Jurkat, Clone E6-1 (cell line): ENCODE measurements at regions not wholly inside any gene's neighbourhood (a gene's known extent, or its start where the extent isn't known, plus 50 kb on each side); places are given as distances from the start of the nearest gene placed in this dataset.
"Not testable (repeated sequence)": the region's sequence is repeated elsewhere in the genome, so short reads cannot be mapped to it uniquely, and the experiment has no call there.

Experiments
- DNase-seq: peaks from one replicate; pipeline ENCODE4 v3.0.0-alpha.2; 2011; ENCODE audit warnings: low read depth, low spot score
- H3K4me3 ChIP-seq: 2 replicates; pipeline ENCODE4 v1.5.1; 2011; ENCODE audit warnings: mild to moderate bottlenecking, low read length, control low read depth, moderate library complexity

GRCh38 chr7:149714081-149714909, 59.1 kb downstream of the ZNF467 start:
- peak overlapping the region; percentile 52 for H3K4me3 ChIP-seq
- DNase-seq: peak; percentile 83

GRCh38 chr7:149713731-149714068, 59.7 kb downstream of the ZNF467 start:
- H3K4me3 ChIP-seq: no peak overlapping the region
- no peak for DNase-seq

- DNase-seq: no peak
- H3K4me3 ChIP-seq: no peak overlapping the region
Measured at GRCh38 chr7:149713061-149713730, 60.2 kb downstream of the ZNF467 start.

GRCh38 chr7:149708026-149708425, 65.4 kb downstream of the ZNF467 start:
- no peak overlapping the region for H3K4me3 ChIP-seq
- DNase-seq: no peak

GRCh38 chr7:149707448-149707886, 65.9 kb downstream of the ZNF467 start:
- H3K4me3 ChIP-seq: no peak overlapping the region
- DNase-seq: no peak

- H3K4me3 ChIP-seq: no peak overlapping the region
- DNase-seq: no peak
Measured at GRCh38 chr7:149706398-149706797, 67.0 kb downstream of the ZNF467 start.

- no peak overlapping the region for H3K4me3 ChIP-seq
Measured at GRCh38 chr7:149704507-149704906, 68.9 kb downstream of the ZNF467 start.

GRCh38 chr7:149703044-149703650, 70.2 kb downstream of the ZNF467 start:
- DNase-seq: no peak
- H3K4me3 ChIP-seq: no peak overlapping the region

More at GRCh38 chr7:149704507-149704906, 68.9 kb downstream of the ZNF467 start:
- DNase-seq: no peak

- no peak for DNase-seq
- H3K4me3 ChIP-seq: no peak overlapping the region
Measured at GRCh38 chr7:149701495-149702240, 71.7 kb downstream of the ZNF467 start.

GRCh38 chr7:149697767-149698166, 75.6 kb downstream of the ZNF467 start:
- DNase-seq, H3K4me3 ChIP-seq: not testable (repeated sequence)

- H3K4me3 ChIP-seq: no peak overlapping the region
- DNase-seq: no peak
Measured at GRCh38 chr7:149696280-149696679, 77.1 kb downstream of the ZNF467 start.

- DNase-seq: no peak
- H3K4me3 ChIP-seq: no peak overlapping the region
Measured at GRCh38 chr7:149692557-149692982, 80.8 kb downstream of the ZNF467 start.

GRCh38 chr7:149692056-149692455, 81.3 kb downstream of the ZNF467 start:
- DNase-seq: no peak
- H3K4me3 ChIP-seq: no peak overlapping the region

- DNase-seq: no peak
- no peak overlapping the region for H3K4me3 ChIP-seq
Measured at GRCh38 chr7:149690688-149691446, 82.5 kb downstream of the ZNF467 start.

- H3K4me3 ChIP-seq: no peak overlapping the region
- no peak for DNase-seq
Measured at GRCh38 chr7:149689291-149689721, 84.1 kb downstream of the ZNF467 start.

GRCh38 chr7:149688836-149689235, 84.6 kb downstream of the ZNF467 start:
- no peak for DNase-seq

GRCh38 chr7:149687820-149688219, 85.6 kb downstream of the ZNF467 start:
- H3K4me3 ChIP-seq, DNase-seq: not testable (repeated sequence)

More at GRCh38 chr7:149688836-149689235, 84.6 kb downstream of the ZNF467 start:
- H3K4me3 ChIP-seq: no peak overlapping the region

- DNase-seq: no peak
- no peak overlapping the region for H3K4me3 ChIP-seq
Measured at GRCh38 chr7:149686449-149686848, 86.9 kb downstream of the ZNF467 start.

- H3K4me3 ChIP-seq: no peak overlapping the region
- no peak for DNase-seq
Measured at GRCh38 chr7:149686011-149686410, 87.4 kb downstream of the ZNF467 start.
